ENCODE measurements at regions not wholly inside any gene's neighbourhood (a gene's known extent, or its start where the extent isn't known, plus 50 kb on each side); places are given as distances from the start of the nearest gene placed in this dataset.

GRCh38 chr7:93779115-93779514, 111.4 kb downstream of the TFPI2 start:
- DNase-seq (no peak), ATAC-seq (ENCODE audit: low read depth in 2 of 2) (no peak)
- no peaks in the 10 kb centered on the region for H3K9me3 Mint-ChIP-seq
- H3K4me1 Mint-ChIP-seq: no peaks in the 10 kb centered on the region
- no peaks in the 10 kb centered on the region for H3K36me3 Mint-ChIP-seq
- no peak overlapping the region for H3K4me3 Mint-ChIP-seq
- peaks cover 0 to 8% (median 5%) of the 10 kb centered on the region in 3 donors for H3K27me3 Mint-ChIP-seq
- H3K27ac Mint-ChIP-seq: no peak overlapping the region

- no peaks in the 10 kb centered on the region for H3K4me1 Mint-ChIP-seq
- no peak overlapping the region for H3K4me3 Mint-ChIP-seq
- H3K27me3 Mint-ChIP-seq: peaks cover 0 to 5% (median 4%) of the 10 kb centered on the region in 3 donors
- no peaks in the 10 kb centered on the region for H3K36me3 Mint-ChIP-seq
- H3K27ac Mint-ChIP-seq: no peak overlapping the region
- no peaks in the 10 kb centered on the region for H3K9me3 Mint-ChIP-seq
- ATAC-seq (ENCODE audit: low read depth in 2 of 2) (peak in 1 of 2 donors; percentile 28), DNase-seq (no peak)
These were observed 112.2 kb downstream of the TFPI2 start for GRCh38 chr7:93778384-93778783.

GRCh38 chr7:93773446-93773845, 117.1 kb downstream of the TFPI2 start:
- peaks cover 5 to 15% (median 15%) of the 10 kb centered on the region in 3 donors for H3K27me3 Mint-ChIP-seq
- ATAC-seq (ENCODE audit: low read depth in 2 of 2): no peak
- H3K4me3 Mint-ChIP-seq: no peak overlapping the region
- no peaks in the 10 kb centered on the region for H3K4me1 Mint-ChIP-seq
- H3K9me3 Mint-ChIP-seq: peaks cover 0 to 5% (median 0%) of the 10 kb centered on the region in 7 donors
- no peaks in the 10 kb centered on the region for H3K36me3 Mint-ChIP-seq
- DNase-seq: no peak
- H3K27ac Mint-ChIP-seq: no peak overlapping the region

GRCh38 chr7:93765475-93765874, 125.1 kb downstream of the TFPI2 start:
- Mint-ChIP-seq H3K4me1 (no peaks in the 10 kb centered on the region), H3K27ac (no peak overlapping the region), H3K36me3 (no peaks in the 10 kb centered on the region), H3K27me3 (peaks cover 1 to 29% (median 16%) of the 10 kb centered on the region in 3 donors), H3K9me3 (no peaks in the 10 kb centered on the region), H3K4me3 (no peak overlapping the region)
- DNase-seq (no peak), ATAC-seq (ENCODE audit: low read depth in 2 of 2) (no peak)

- Mint-ChIP-seq H3K36me3 (no peaks in the 10 kb centered on the region), H3K27ac (no peak overlapping the region), H3K4me1 (no peaks in the 10 kb centered on the region), H3K4me3 (no peak overlapping the region), H3K27me3 (peaks cover 0 to 12% (median 5%) of the 10 kb centered on the region in 3 donors), H3K9me3 (peaks cover 0 to 2% (median 0%) of the 10 kb centered on the region in 7 donors)
- no peak for ATAC-seq (ENCODE audit: low read depth in 2 of 2)
- DNase-seq: no peak
These were observed 131.9 kb downstream of the TFPI2 start for GRCh38 chr7:93758631-93759030.

GRCh38 chr7:93757426-93757825, 133.1 kb downstream of the TFPI2 start:
- ATAC-seq (ENCODE audit: low read depth in 2 of 2): no peak

GRCh38 chr7:93756890-93757289, 133.7 kb downstream of the TFPI2 start:
- Mint-ChIP-seq H3K4me1 (no peaks in the 10 kb centered on the region), H3K27ac (no peak overlapping the region), H3K9me3 (peaks cover 0 to 2% (median 0%) of the 10 kb centered on the region in 7 donors), H3K27me3 (peaks cover 0 to 6% (median 5%) of the 10 kb centered on the region in 3 donors), H3K4me3 (peak overlapping the region in 1 of 8 donors; percentile 31), H3K36me3 (no peaks in the 10 kb centered on the region)
- ATAC-seq (ENCODE audit: low read depth in 2 of 2): no peak
- DNase-seq: no peak

More at GRCh38 chr7:93757426-93757825, 133.1 kb downstream of the TFPI2 start:
- Mint-ChIP-seq H3K4me1 (no peaks in the 10 kb centered on the region), H3K9me3 (peaks cover 0 to 2% (median 0%) of the 10 kb centered on the region in 7 donors), H3K4me3 (no peak overlapping the region), H3K27me3 (peaks cover 0 to 6% (median 5%) of the 10 kb centered on the region in 3 donors), H3K27ac (no peak overlapping the region), H3K36me3 (no peaks in the 10 kb centered on the region)
- DNase-seq: no peak

- H3K36me3 Mint-ChIP-seq: no peaks in the 10 kb centered on the region
- peaks cover 0 to 3% (median 0%) of the 10 kb centered on the region in 3 donors for H3K27me3 Mint-ChIP-seq
- DNase-seq (no peak), ATAC-seq (ENCODE audit: low read depth in 2 of 2) (no peak)
- H3K27ac Mint-ChIP-seq: no peak overlapping the region
- H3K4me1 Mint-ChIP-seq: no peaks in the 10 kb centered on the region
- no peak overlapping the region for H3K4me3 Mint-ChIP-seq
- H3K9me3 Mint-ChIP-seq: no peaks in the 10 kb centered on the region
These were observed 139.1 kb downstream of the TFPI2 start for GRCh38 chr7:93751421-93751820.

GRCh38 chr7:93750986-93751385, 139.6 kb downstream of the TFPI2 start:
- Mint-ChIP-seq H3K27me3 (peaks cover 0 to 3% (median 0%) of the 10 kb centered on the region in 3 donors), H3K4me1 (no peaks in the 10 kb centered on the region), H3K27ac (no peak overlapping the region), H3K36me3 (no peaks in the 10 kb centered on the region), H3K9me3 (no peaks in the 10 kb centered on the region), H3K4me3 (no peak overlapping the region)
- DNase-seq (no peak), ATAC-seq (ENCODE audit: low read depth in 2 of 2) (no peak)

- DNase-seq: no peak
- no peak for ATAC-seq (ENCODE audit: low read depth in 2 of 2)
- no peak overlapping the region for H3K27ac Mint-ChIP-seq
- H3K9me3 Mint-ChIP-seq: no peaks in the 10 kb centered on the region
- peaks cover 5 to 9% (median 8%) of the 10 kb centered on the region in 3 donors for H3K4me1 Mint-ChIP-seq
- no peaks in the 10 kb centered on the region for H3K36me3 Mint-ChIP-seq
- H3K4me3 Mint-ChIP-seq: no peak overlapping the region
- peaks cover 0 to 3% (median 0%) of the 10 kb centered on the region in 3 donors for H3K27me3 Mint-ChIP-seq
These were observed 143.5 kb downstream of the TFPI2 start for GRCh38 chr7:93747019-93747418.

GRCh38 chr7:93739424-93739823, 151.1 kb downstream of the TFPI2 start:
- H3K27ac Mint-ChIP-seq: no peak overlapping the region
- ATAC-seq (ENCODE audit: low read depth in 2 of 2) (no peak), DNase-seq (no peak)
- H3K36me3 Mint-ChIP-seq: no peaks in the 10 kb centered on the region
- H3K4me1 Mint-ChIP-seq: peaks cover 5 to 10% (median 8%) of the 10 kb centered on the region in 3 donors
- no peaks in the 10 kb centered on the region for H3K9me3 Mint-ChIP-seq
- no peaks in the 10 kb centered on the region for H3K27me3 Mint-ChIP-seq
- H3K4me3 Mint-ChIP-seq: no peak overlapping the region

GRCh38 chr7:93737953-93738352, 152.6 kb downstream of the TFPI2 start:
- H3K4me3 Mint-ChIP-seq: no peak overlapping the region
- H3K9me3 Mint-ChIP-seq: no peaks in the 10 kb centered on the region
- H3K27me3 Mint-ChIP-seq: no peaks in the 10 kb centered on the region
- peaks cover 5 to 10% (median 8%) of the 10 kb centered on the region in 3 donors for H3K4me1 Mint-ChIP-seq
- no peak overlapping the region for H3K27ac Mint-ChIP-seq
- no peaks in the 10 kb centered on the region for H3K36me3 Mint-ChIP-seq
- ATAC-seq (ENCODE audit: low read depth in 2 of 2): no peak
- DNase-seq: no peak

- Mint-ChIP-seq H3K27me3 (peaks cover 0 to 2% (median 0%) of the 10 kb centered on the region in 3 donors), H3K4me1 (no peaks in the 10 kb centered on the region), H3K27ac (no peak overlapping the region), H3K9me3 (no peaks in the 10 kb centered on the region), H3K36me3 (no peaks in the 10 kb centered on the region), H3K4me3 (no peak overlapping the region)
- DNase-seq (no peak), ATAC-seq (ENCODE audit: low read depth in 2 of 2) (no peak)
These were observed 153.7 kb downstream of the TFPI2 start for GRCh38 chr7:93736668-93737369.

GRCh38 chr7:93728292-93728691, 153.8 kb upstream of the CALCR start:
- no peak for DNase-seq
- no peak overlapping the region for H3K27ac Mint-ChIP-seq
- H3K4me3 Mint-ChIP-seq: no peak overlapping the region
- H3K9me3 Mint-ChIP-seq: no peaks in the 10 kb centered on the region
- peaks cover 12 to 26% (median 21%) of the 10 kb centered on the region in 3 donors for H3K27me3 Mint-ChIP-seq
- ATAC-seq (ENCODE audit: low read depth in 2 of 2): no peak
- no peaks in the 10 kb centered on the region for H3K36me3 Mint-ChIP-seq
- no peaks in the 10 kb centered on the region for H3K4me1 Mint-ChIP-seq

Data from naive B cell (primary cell).